ENCODE measurements at regions not wholly inside any gene's neighbourhood (a gene's known extent, or its start where the extent isn't known, plus 50 kb on each side); places are given as distances from the start of the nearest gene placed in this dataset.

- no peak for DNase-seq
Observed at GRCh38 chr4:123997776-123998449, 601.3 kb downstream of the SPRY1 start.

- DNase-seq, result no peak
Observed at GRCh38 chr4:124000233-124000632, 603.6 kb downstream of the SPRY1 start.

DNA sequence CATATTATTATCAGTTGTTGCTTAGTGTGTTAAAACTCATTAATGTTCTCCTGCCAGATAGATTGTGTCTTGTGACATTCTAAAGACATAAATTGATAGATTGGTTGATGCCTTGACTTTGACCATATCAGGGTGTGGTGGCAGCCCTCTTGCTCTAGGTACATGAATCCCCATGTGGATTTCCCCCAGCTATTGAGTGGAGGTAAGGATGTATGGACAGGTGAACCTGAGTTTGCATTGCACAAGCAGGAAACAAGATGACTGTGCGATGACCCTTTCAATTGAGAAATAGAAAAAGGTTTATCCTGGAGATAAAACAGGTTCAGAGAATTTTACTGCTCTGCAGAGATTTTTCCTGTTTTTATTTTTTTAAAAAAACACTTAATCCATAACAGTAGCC lies 619.2 kb downstream of the SPRY1 start:
- DNase-seq, result no peak

DNA sequence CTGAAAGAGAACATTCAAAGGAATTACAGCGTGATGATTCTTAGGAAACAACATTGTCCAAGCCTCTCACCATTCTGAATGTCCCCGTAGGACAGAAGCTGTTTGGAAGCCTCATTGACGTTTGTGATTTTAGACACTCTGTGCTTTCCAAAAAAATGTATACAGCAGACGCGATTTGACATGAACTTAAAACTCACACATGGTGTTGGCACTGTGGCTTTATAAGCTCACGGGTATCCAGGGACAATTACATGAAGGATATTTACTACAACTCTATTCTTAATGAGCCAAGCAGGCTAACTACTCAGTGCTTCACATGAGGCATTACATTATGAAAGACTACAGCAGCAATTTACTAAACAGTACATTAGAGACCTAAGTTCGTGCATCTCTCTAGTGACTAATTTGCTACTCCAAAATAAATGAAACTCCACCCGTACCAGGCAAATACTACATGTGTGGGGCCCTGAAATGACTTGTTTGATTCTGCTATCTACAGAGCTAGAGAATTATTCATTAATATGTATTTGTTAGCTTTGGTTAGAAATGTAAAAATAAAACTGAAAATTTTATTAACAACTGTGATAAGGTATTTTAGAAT lies 620.7 kb downstream of the SPRY1 start:
- no peak for DNase-seq

- peak; percentile 56 for DNase-seq
Observed at GRCh38 chr4:124018383-124019317, 622.1 kb downstream of the SPRY1 start.

DNA sequence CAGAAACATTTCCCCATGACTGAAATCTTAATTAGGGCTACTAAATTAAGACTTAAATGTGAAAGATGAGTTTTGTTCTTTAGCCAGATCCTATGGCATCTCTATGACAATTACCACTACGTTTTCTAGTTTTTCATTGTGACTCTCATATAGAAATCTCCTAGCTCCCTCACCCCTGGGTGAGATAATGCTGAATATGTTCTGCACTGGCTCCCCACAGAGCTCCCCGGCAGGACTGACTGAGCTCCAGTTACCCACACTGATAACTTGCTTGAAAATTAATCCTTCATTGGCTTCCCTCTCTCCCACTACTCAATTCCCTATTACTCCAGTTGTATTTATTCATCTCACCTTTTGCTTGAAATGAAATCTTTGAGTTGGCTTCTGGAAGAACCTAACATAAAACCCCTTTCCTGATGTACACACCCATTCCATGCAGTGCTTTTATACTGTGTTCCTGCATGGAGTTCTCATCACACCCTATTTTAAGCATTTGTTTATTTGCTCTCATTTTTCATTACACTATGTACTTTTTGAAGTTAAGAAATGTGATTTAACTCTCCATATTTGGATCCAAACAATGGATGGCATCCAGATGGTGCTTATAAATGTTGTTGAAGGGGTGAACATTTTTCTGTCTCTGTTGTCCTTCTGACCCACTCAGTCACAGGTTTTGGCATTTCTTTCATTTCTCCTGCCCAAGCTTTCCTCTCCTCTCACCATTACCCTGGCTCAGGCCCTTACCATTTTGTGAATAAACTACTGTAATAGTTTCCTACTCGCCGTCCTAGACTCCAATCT lies 623.4 kb downstream of the SPRY1 start:
- DNase-seq, result no peak

GRCh38 chr4:124025000-124025399 lies 628.4 kb downstream of the SPRY1 start:
- DNase-seq, result no peak

- DNase-seq, result no peak
Observed at GRCh38 chr4:124025428-124025827, 628.8 kb downstream of the SPRY1 start.

DNA sequence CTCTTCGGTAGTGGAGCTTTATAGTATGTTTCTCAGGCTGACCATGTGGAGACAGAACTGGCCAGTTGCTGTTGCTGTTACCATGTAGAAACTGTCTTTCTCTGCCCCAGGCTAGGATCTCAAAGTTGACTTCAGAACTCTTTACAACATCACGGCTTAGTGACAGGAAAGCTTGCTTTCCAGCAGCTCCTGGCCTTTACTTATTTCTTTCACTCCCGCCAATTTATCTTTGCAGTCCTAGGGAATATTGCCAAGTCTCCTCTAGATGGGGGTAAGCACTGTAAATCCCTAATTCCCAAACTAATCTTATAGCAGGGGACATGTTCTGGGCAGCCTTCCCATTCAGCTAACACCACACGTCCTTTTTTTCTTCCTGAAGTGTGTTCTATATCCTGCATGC lies 631.6 kb downstream of the SPRY1 start:
- DNase-seq, result no peak

DNA sequence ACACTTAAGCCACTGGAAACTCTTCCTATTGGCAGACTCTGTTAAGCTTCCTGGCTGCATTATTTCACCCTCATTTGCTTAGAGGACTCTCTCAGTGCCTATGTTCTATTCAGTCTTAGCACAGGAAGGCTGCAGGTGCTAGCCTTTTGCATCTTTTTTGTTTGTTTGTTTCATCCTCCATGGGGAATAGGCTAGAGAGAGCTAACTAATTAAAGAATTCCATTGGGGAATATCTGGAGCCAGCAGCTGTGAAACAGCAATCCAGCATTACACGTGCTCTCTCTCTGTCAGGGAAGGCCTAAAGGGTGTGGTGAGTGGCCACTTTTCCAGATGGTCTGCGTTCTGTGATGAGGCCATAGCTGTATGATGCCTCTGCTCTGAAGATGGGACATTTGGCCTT lies 633.6 kb downstream of the SPRY1 start:
- DNase-seq, result no peak

GRCh38 chr4:124032035-124032434 lies 635.4 kb downstream of the SPRY1 start:
- no peak for DNase-seq

GRCh38 chr4:124035364-124036041 lies 638.9 kb downstream of the SPRY1 start:
- DNase-seq, result no peak

GRCh38 chr4:124037236-124037635 lies 640.6 kb downstream of the SPRY1 start:
- DNase-seq, result no peak

DNA sequence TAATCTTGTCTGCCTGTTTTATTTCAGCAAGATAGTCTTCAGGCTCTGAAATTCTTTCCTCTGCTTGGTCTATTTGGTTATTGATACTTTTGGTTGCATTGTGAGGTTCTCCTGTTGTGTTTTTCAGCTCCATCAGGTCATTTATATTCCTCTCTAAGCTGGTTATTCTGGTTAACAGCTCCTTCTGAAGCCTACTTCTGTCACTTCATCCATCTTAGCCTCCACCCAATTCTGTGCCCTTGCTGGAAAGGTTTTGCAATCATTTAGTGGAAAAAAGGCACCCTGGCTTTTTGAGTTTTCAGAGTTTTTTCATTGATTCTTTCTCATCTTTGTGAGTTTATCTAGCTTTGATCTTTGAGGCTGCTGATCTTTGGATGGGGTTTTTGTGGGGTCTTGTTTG lies 647.7 kb downstream of the SPRY1 start:
- no peak for DNase-seq

- no peak for DNase-seq
Observed at GRCh38 chr4:124044867-124045266, 648.3 kb downstream of the SPRY1 start.

GRCh38 chr4:124046190-124046589 lies 649.6 kb downstream of the SPRY1 start:
- no peak for DNase-seq

GRCh38 chr4:124053872-124054538 lies 657.4 kb downstream of the SPRY1 start:
- no peak for DNase-seq

GRCh38 chr4:124055336-124055735 lies 657.2 kb downstream of the ANKRD50 start:
- no peak for DNase-seq

DNA sequence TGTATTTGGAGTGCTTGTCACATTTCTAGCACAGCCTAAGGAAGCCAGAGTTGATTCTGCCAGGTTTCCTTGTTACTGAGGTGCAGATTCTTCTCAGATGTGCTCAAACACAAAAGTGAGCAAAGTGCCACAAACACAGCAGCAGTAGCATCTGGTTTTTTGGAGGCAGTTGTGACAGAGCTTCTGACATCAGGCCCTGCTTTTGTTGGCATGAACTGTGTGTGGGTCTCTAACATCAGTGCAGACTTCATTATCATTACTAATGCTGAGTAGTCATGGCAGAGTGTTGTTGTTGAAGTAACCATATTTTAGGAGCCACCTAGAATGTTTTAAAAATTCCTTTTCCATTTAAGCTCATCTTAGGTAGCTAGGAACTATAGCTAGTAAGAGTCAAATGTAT lies 656.6 kb downstream of the ANKRD50 start:
- no peak for DNase-seq

GRCh38 chr4:124060261-124060918 lies 652.1 kb downstream of the ANKRD50 start:
- DNase-seq, result no peak

GRCh38 chr4:124061413-124061812 lies 651.1 kb downstream of the ANKRD50 start:
- no peak for DNase-seq
